DND-41 (cell line): ENCODE measurements at regions not wholly inside any gene's neighbourhood (a gene's known extent, or its start where the extent isn't known, plus 50 kb on each side); places are given as distances from the start of the nearest gene placed in this dataset.

Experiments
- CTCF ChIP-seq: IDR thresholded peaks from 2 replicates; pipeline ENCODE4 v1.5.1; 2012; ENCODE audit warnings: borderline replicate concordance, low read length, moderate library complexity, mild to moderate bottlenecking; ENCODE audit not compliant: poor library complexity, severe bottlenecking; ENCODE audit errors: extremely low read depth
- EZH2 ChIP-seq: IDR thresholded peaks from 3 replicates; pipeline ENCODE4 v1.6.1; 2012; ENCODE audit warnings: borderline replicate concordance, low read depth, mild to moderate bottlenecking, moderate library complexity, low read length, inconsistent platforms; ENCODE audit not compliant: severe bottlenecking

DNA sequence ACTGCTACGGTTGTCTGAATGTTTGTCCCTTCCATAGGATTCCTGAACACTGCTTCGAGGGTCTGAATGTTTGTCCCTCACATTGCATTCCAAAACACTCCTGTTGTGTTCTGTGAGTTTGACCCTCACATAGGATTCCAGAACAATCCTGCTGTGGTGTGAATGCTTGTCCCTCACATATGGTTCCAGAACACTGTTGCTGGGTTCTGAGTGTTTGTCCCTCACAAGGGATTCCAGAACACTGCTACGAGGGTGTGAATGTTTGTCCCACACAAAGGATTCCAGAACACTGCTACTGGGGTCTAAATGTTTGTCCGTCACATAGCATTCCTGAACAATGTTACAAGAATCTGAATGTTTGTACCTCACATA lies 201.2 kb downstream of the FOXD4L6 start:
- TF ChIP-seq CTCF: no peak
- TF ChIP-seq EZH2: no peak
